ENCODE measurements at regions not wholly inside any gene's neighbourhood (a gene's known extent, or its start where the extent isn't known, plus 50 kb on each side); places are given as distances from the start of the nearest gene placed in this dataset.

- no peak for FAIRE-seq
- H3K27ac ChIP-seq = no peak overlapping the region
- no peak overlapping the region for H3K4me2 ChIP-seq
- CTCF ChIA-PET = no interaction called here
- WGBS (ENCODE audit: missing lambda C conversion rate) = 34% methylated on average over 6 of the region's 6 CpGs
- no peaks in the 10 kb centered on the region for H3K4me1 ChIP-seq
- H3K9me3 ChIP-seq = no peaks in the 10 kb centered on the region
- H3K4me3 ChIP-seq = no peak overlapping the region
- TF ChIP-seq, protein P1, sequence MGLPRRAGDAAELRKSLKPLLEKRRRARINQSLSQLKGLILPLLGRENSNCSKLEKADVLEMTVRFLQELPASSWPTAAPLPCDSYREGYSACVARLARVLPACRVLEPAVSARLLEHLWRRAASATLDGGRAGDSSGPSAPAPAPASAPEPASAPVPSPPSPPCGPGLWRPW (IDR thresholded peaks at IDR 0.05) = no peak
- no peak for TF ChIP-seq HOXB5 (CRISPR knock-in tag; IDR thresholded peaks at IDR 0.05)
- no peak for TF ChIP-seq HDAC2 (IDR thresholded peaks at IDR 0.05)
- no peak for TF ChIP-seq PHF8 (IDR thresholded peaks at IDR 0.05; ENCODE audit: borderline replicate concordance, low read depth)
- no peak for TF ChIP-seq NR3C1 (IDR thresholded peaks at IDR 0.05)
- no peak for TF ChIP-seq CBX2 (IDR thresholded peaks at IDR 0.05; ENCODE audit: borderline replicate concordance, low read depth)
- TF ChIP-seq MAFK (IDR thresholded peaks at IDR 0.05; ENCODE audit: partially characterized antibody) = no peak
- no peak for TF ChIP-seq ZFP36 (IDR thresholded peaks at IDR 0.05; ENCODE audit: borderline replicate concordance, partially characterized antibody)
- no peak for TF ChIP-seq RCOR1 (IDR thresholded peaks at IDR 0.05; ENCODE audit: low read depth, low read length)
- TF ChIP-seq KDM5A (IDR thresholded peaks at IDR 0.05) = no peak
- TF ChIP-seq MAX (IDR thresholded peaks at IDR 0.05) = no peak
- no peak for TF ChIP-seq NPAS2 (CRISPR knock-in tag; IDR thresholded peaks at IDR 0.05; ENCODE audit: borderline replicate concordance)
- TF ChIP-seq HOXA7 (CRISPR knock-in tag; IDR thresholded peaks at IDR 0.05) = no peak
- TF ChIP-seq ZC3H11A (IDR thresholded peaks at IDR 0.05) = no peak
- TF ChIP-seq, protein P2, sequence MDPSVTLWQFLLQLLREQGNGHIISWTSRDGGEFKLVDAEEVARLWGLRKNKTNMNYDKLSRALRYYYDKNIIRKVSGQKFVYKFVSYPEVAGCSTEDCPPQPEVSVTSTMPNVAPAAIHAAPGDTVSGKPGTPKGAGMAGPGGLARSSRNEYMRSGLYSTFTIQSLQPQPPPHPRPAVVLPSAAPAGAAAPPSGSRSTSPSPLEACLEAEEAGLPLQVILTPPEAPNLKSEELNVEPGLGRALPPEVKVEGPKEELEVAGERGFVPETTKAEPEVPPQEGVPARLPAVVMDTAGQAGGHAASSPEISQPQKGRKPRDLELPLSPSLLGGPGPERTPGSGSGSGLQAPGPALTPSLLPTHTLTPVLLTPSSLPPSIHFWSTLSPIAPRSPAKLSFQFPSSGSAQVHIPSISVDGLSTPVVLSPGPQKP (IDR thresholded peaks at IDR 0.05; ENCODE audit: low read depth, low read length) = no peak
- no peak for TF ChIP-seq REST (IDR thresholded peaks at IDR 0.05)
- TF ChIP-seq, protein P3, sequence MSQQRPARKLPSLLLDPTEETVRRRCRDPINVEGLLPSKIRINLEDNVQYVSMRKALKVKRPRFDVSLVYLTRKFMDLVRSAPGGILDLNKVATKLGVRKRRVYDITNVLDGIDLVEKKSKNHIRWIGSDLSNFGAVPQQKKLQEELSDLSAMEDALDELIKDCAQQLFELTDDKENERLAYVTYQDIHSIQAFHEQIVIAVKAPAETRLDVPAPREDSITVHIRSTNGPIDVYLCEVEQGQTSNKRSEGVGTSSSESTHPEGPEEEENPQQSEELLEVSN (IDR thresholded peaks at IDR 0.05; ENCODE audit: borderline replicate concordance, low read depth) = no peak
- TF ChIP-seq HEYL (CRISPR knock-in tag; IDR thresholded peaks at IDR 0.05) = no peak
- no peak for TF ChIP-seq ZNF302 (CRISPR knock-in tag; IDR thresholded peaks at IDR 0.05)
- no peak for TF ChIP-seq MYC (IDR thresholded peaks at IDR 0.05; ENCODE audit: borderline replicate concordance, low read length)
- ATAC-seq = peak in 1 of 2 experiments; percentile 24; a peak in 1 of 6 replicates
- no peak for DNase-seq (ENCODE audit: low read depth in 1 of 2, low spot score in 1 of 2)
- POLR2A ChIA-PET = no interaction called here
These were observed 424.1 kb upstream of the KIF2A start for GRCh38 chr5:61881821-61882487.

DNA sequence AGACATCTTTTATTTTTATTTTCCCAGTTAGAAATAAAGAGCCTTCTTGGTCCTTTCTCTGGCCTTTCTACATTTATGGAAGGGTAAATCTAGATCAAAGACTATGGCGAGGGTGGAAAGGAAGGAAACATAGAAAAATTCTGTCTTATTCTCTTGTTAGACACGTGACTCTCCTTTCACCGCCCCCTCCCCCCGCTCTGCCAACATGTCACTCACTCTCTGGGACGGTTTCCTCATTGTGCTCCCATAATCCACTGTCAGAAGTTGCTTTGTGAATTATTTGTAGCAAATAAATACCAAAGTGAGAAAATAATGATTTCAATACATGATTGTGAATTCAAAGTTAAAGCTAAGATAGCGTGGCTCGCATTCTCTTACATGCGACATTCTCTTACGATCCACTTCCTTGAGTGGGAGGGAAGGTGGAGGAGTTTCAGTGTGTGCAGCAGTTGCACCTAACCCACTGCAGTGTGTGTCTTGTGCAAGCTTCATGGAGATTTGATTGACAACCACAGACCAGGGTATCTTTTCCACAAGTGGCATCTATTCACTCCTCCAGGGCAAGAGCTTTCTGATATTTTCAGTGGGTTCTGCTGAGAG lies 423.0 kb upstream of the KIF2A start:
- H3K4me1 ChIP-seq = no peaks in the 10 kb centered on the region
- no peak for FAIRE-seq
- H3K27ac ChIP-seq = no peak overlapping the region
- ChIA-PET POLR2A (no interaction called here), CTCF (no interaction called here)
- 53% methylated on average over 9 of the region's 9 CpGs for WGBS (ENCODE audit: missing lambda C conversion rate)
- ATAC-seq = no peak
- DNase-seq (ENCODE audit: low read depth in 1 of 2, low spot score in 1 of 2) = no peak
- H3K9me3 ChIP-seq = no peaks in the 10 kb centered on the region
- H3K4me3 ChIP-seq = no peak overlapping the region
- H3K4me2 ChIP-seq = no peak overlapping the region
- TF ChIP-seq KDM1A (IDR thresholded peaks at IDR 0.05; ENCODE audit: low read depth) (no peak), FOXS1 (CRISPR knock-in tag; IDR thresholded peaks at IDR 0.05) (no peak), RFX5 (IDR thresholded peaks at IDR 0.05) (no peak), HOXB5 (CRISPR knock-in tag; IDR thresholded peaks at IDR 0.05) (no peak), HDAC2 (IDR thresholded peaks at IDR 0.05) (no peak), JUN (IDR thresholded peaks at IDR 0.05) (no peak), CBX8 (IDR thresholded peaks at IDR 0.05) (no peak), ESRRA (IDR thresholded peaks at IDR 0.05; ENCODE audit: borderline replicate concordance, low read length) (no peak), MAFK (IDR thresholded peaks at IDR 0.05; ENCODE audit: partially characterized antibody) (no peak), CHD4 (IDR thresholded peaks at IDR 0.05; ENCODE audit: borderline replicate concordance) (no peak), EHF (CRISPR knock-in tag; IDR thresholded peaks at IDR 0.05) (no peak), EHMT2 (IDR thresholded peaks at IDR 0.05; ENCODE audit: low read depth) (no peak)
- TF ChIP-seq, protein P2 (IDR thresholded peaks at IDR 0.05; ENCODE audit: low read depth, low read length) = no peak
- TF ChIP-seq, protein P4, sequence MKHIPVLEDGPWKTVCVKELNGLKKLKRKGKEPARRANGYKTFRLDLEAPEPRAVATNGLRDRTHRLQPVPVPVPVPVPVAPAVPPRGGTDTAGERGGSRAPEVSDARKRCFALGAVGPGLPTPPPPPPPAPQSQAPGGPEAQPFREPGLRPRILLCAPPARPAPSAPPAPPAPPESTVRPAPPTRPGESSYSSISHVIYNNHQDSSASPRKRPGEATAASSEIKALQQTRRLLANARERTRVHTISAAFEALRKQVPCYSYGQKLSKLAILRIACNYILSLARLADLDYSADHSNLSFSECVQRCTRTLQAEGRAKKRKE (CRISPR knock-in tag; IDR thresholded peaks at IDR 0.05; ENCODE audit: low read depth) = no peak
